Lung (tissue), 11 donors: ENCODE measurements at regions not wholly inside any gene's neighbourhood (a gene's known extent, or its start where the extent isn't known, plus 50 kb on each side); places are given as distances from the start of the nearest gene placed in this dataset.

Experiments used
- ATAC-seq: fragments of 200-7000 bp; cut with Tn5 transposase; one replicate; pipeline ENCODE4 v1.9.1; 2020; ENCODE audit warnings: moderate number of reproducible peaks; ENCODE audit not compliant: insufficient read depth, low FRiP score
- DNase-seq, 3 donors: peaks; one replicate each; pipeline ENCODE4 v3.0.0-alpha.2; 2013 to 2017
- H3K27ac ChIP-seq, 2 donors: one replicate each; pipeline ENCODE4 v1.5.1; 2013; ENCODE audit warnings: mild to moderate bottlenecking in 2 of 2, moderate library complexity in 2 of 2, control low read depth in 1 of 2, inconsistent platforms in 1 of 2, low read depth in 1 of 2, low read length in 1 of 2
- H3K27me3 ChIP-seq, 3 donors: one replicate each; pipeline ENCODE4 v1.5.1; 2013; ENCODE audit warnings: low read length in 2 of 3; ENCODE audit not compliant: control insufficient read depth in 3 of 3, insufficient read depth in 3 of 3
- H3K36me3 ChIP-seq, 4 donors: one replicate each; pipeline ENCODE4 v1.5.1; 2013; ENCODE audit warnings: low read length in 4 of 4, mild to moderate bottlenecking in 1 of 4, moderate library complexity in 1 of 4; ENCODE audit not compliant: control insufficient read depth in 4 of 4, insufficient read depth in 4 of 4
- H3K4me1 ChIP-seq, 5 donors: one replicate each; pipeline ENCODE4 v1.5.1; 2013; ENCODE audit warnings: low read length in 5 of 5, mild to moderate bottlenecking in 2 of 5, moderate library complexity in 1 of 5; ENCODE audit not compliant: control insufficient read depth in 5 of 5, insufficient read depth in 5 of 5
- H3K4me3 ChIP-seq: one replicate; pipeline ENCODE4 v1.5.1; 2013; ENCODE audit warnings: mild to moderate bottlenecking, control low read depth, moderate library complexity
- H3K9ac ChIP-seq, 2 donors: one replicate each; pipeline ENCODE4 v1.5.1; 2013; ENCODE audit warnings: low read length in 2 of 2, control low read depth in 1 of 2; ENCODE audit not compliant: insufficient read depth in 1 of 2
- H3K9me3 ChIP-seq, 4 donors: one replicate each; pipeline ENCODE4 v1.5.1; 2013; ENCODE audit warnings: low read length in 3 of 4, mild to moderate bottlenecking in 1 of 4, moderate library complexity in 1 of 4; ENCODE audit not compliant: control insufficient read depth in 4 of 4, insufficient read depth in 3 of 4
- WGBS, 2 donors: extraction: QIAGEN DNeasy Blood & Tissue Kit; methylation state at CpG; one replicate each; pipeline ENCODE4 v1.1.7; 2013; 5-methylcytosine and 5-hydroxymethylcytosine counted together
- TF ChIP-seq, protein P1 (sequence below): IDR thresholded peaks from 2 replicates; pipeline ENCODE4 v1.5.1; 2012; ENCODE audit warnings: mild to moderate bottlenecking; ENCODE audit errors: control extremely low read depth, extremely low read depth
- donor health status: control.
- donor health status: control.
- donor health status: Bipolar disorder and iron deficiency.
- donor health status: healthy.
- donor health status: DM: yes; HTN: yes; CAD: no.

GRCh38 chr6:15905488-15906419 is 223.1 kb upstream of the MYLIP start:
- no peak overlapping the region for H3K4me3 ChIP-seq
- H3K9me3 ChIP-seq: no peaks in the 10 kb centered on the region
- peaks cover 0 to 7% (median 0%) of the 10 kb centered on the region in 5 donors for H3K4me1 ChIP-seq
- H3K9ac ChIP-seq: no peak overlapping the region
- DNase-seq (no peak), ATAC-seq (no peak)
- no peaks in the 10 kb centered on the region for H3K27me3 ChIP-seq
- 70 to 75% methylated on average over 8 of the region's 8 CpGs for WGBS, 2 donors
- H3K36me3 ChIP-seq: no peaks in the 10 kb centered on the region
- no peak overlapping the region for H3K27ac ChIP-seq
- TF ChIP-seq, protein P1, sequence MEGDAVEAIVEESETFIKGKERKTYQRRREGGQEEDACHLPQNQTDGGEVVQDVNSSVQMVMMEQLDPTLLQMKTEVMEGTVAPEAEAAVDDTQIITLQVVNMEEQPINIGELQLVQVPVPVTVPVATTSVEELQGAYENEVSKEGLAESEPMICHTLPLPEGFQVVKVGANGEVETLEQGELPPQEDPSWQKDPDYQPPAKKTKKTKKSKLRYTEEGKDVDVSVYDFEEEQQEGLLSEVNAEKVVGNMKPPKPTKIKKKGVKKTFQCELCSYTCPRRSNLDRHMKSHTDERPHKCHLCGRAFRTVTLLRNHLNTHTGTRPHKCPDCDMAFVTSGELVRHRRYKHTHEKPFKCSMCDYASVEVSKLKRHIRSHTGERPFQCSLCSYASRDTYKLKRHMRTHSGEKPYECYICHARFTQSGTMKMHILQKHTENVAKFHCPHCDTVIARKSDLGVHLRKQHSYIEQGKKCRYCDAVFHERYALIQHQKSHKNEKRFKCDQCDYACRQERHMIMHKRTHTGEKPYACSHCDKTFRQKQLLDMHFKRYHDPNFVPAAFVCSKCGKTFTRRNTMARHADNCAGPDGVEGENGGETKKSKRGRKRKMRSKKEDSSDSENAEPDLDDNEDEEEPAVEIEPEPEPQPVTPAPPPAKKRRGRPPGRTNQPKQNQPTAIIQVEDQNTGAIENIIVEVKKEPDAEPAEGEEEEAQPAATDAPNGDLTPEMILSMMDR: no peak

- TF ChIP-seq, protein P1: no peak
- Histone ChIP-seq H3K9ac (no peak overlapping the region), H3K36me3 (no peaks in the 10 kb centered on the region), H3K9me3 (no peaks in the 10 kb centered on the region), H3K27ac (no peak overlapping the region), H3K27me3 (no peaks in the 10 kb centered on the region), H3K4me1 (peaks cover 0 to 7% (median 0%) of the 10 kb centered on the region in 5 donors), H3K4me3 (no peak overlapping the region)
- WGBS, 2 donors: 83 to 88% methylated on average over 6 of the region's 6 CpGs
- DNase-seq (no peak), ATAC-seq (no peak)
Observed at GRCh38 chr6:15904651-15905376, 224.1 kb upstream of the MYLIP start.

- no peaks in the 10 kb centered on the region for H3K9me3 ChIP-seq
- no peak overlapping the region for H3K4me3 ChIP-seq
- no peaks in the 10 kb centered on the region for H3K27me3 ChIP-seq
- TF ChIP-seq, protein P1: no peak
- no peaks in the 10 kb centered on the region for H3K36me3 ChIP-seq
- H3K4me1 ChIP-seq: peaks cover 0 to 15% (median 4%) of the 10 kb centered on the region in 5 donors
- H3K27ac ChIP-seq: no peak overlapping the region
- ATAC-seq: no peak
- 63 to 72% methylated on average over 13 of the region's 13 CpGs for WGBS, 2 donors
- DNase-seq: no peak
- no peak overlapping the region for H3K9ac ChIP-seq
Observed at GRCh38 chr6:15901141-15902115, 227.5 kb upstream of the MYLIP start.
